Transverse colon (tissue), 4 donors: ENCODE measurements at regions not wholly inside any gene's neighbourhood (a gene's known extent, or its start where the extent isn't known, plus 50 kb on each side); places are given as distances from the start of the nearest gene placed in this dataset.

Experiments used
- DNase-seq: peaks from one replicate; pipeline ENCODE4 v3.0.0-alpha.2; 2019
- H3K27ac ChIP-seq, 4 donors: fragments of 200-600 bp; sonication (generic); 2 replicates each; pipeline ENCODE4 v1.5.1; 2016 to 2018; ENCODE audit warnings: inconsistent platforms in 4 of 4
- H3K27me3 ChIP-seq: fragments of 200-600 bp; sonication (generic); 2 replicates; pipeline ENCODE4 v1.5.1; 2017; ENCODE audit warnings: inconsistent platforms
- H3K36me3 ChIP-seq, 4 donors: fragments of 200-600 bp; sonication (generic); 2 replicates each; pipeline ENCODE4 v1.5.1; 2017 to 2019; ENCODE audit warnings: inconsistent platforms in 4 of 4
- H3K4me1 ChIP-seq, 4 donors: fragments of 200-600 bp; sonication (generic); 2 replicates each; pipeline ENCODE4 v1.5.1; 2017 to 2020; ENCODE audit warnings: inconsistent platforms in 4 of 4
- H3K4me3 ChIP-seq, 4 donors: fragments of 200-600 bp; sonication (generic); 1 replicate in 1 of 4; 2 replicates in 3 of 4; pipeline versions ENCODE4 v1.5.1 to v1.6.1; 2017 to 2019; ENCODE audit warnings: inconsistent platforms in 4 of 4
- H3K9me3 ChIP-seq, 2 donors: fragments of 200-600 bp; sonication (generic); 2 replicates each; pipeline ENCODE4 v1.5.1; 2017 to 2019; ENCODE audit warnings: inconsistent platforms in 2 of 2
- CTCF ChIP-seq, 5 experiments: fragments of 200-600 bp in 3 of 5; fragments of 450-650 bp in 2 of 5; sonication (generic) in 3 of 5; IDR thresholded peaks; 1 replicate in 2 of 5; 2 replicates in 3 of 5; pipeline ENCODE4 v1.5.1; 2016 to 2017; ENCODE audit warnings: antibody characterized with exemption in 5 of 5, inconsistent platforms in 3 of 5, mild to moderate bottlenecking in 2 of 5, moderate library complexity in 1 of 5
- EP300 ChIP-seq: sonication (generic); formaldehyde crosslinking; IDR thresholded peaks from one replicate; pipeline ENCODE4 v1.6.1; 2017; ENCODE audit warnings: antibody characterized with exemption, low read depth
- POLR2A ChIP-seq: fragments of 450-650 bp; IDR thresholded peaks from one replicate; pipeline ENCODE4 v1.6.1; 2016; ENCODE audit warnings: antibody characterized with exemption, mild to moderate bottlenecking, moderate library complexity
- POLR2AphosphoS5 ChIP-seq, 3 donors: sonication (generic); formaldehyde crosslinking; IDR thresholded peaks; one replicate each; pipeline ENCODE4 v1.6.1; 2016; ENCODE audit warnings: antibody characterized with exemption in 3 of 3
- WGBS, 2 donors: methylation state at CpG; one replicate each; pipeline ENCODE4 v1.1.5; 2018; ENCODE audit warnings: low coverage in 1 of 2; 5-methylcytosine and 5-hydroxymethylcytosine counted together
- in situ Hi-C, 4 donors: fragments of 200-750 bp; cut with MboI; loops; one replicate each; pipeline versions ENCODE4 v1.15.0 to v1.15.1; 2017; ENCODE audit warnings: low sequenced_read_pairs in 3 of 4, low pct_ligation_motif_present in 1 of 4, low pct_unique_long_range_greater_than_20kb in 1 of 4
- intact Hi-C: fragments of 100-400 bp; cut with DNase I; formaldehyde crosslinking; loops from one replicate; pipeline ENCODE4 v1.15.1; 2023; ENCODE audit warnings: low total_unique reads

- H3K4me3 ChIP-seq, result no peak overlapping the region
- intact Hi-C loops, result no loop called here
- no peak overlapping the region for H3K27ac ChIP-seq
- H3K9me3 ChIP-seq, result no peaks in the 10 kb centered on the region
- H3K36me3 ChIP-seq, result no peaks in the 10 kb centered on the region
- DNase-seq, result no peak
- no peaks in the 10 kb centered on the region for H3K27me3 ChIP-seq
- no peak for TF ChIP-seq POLR2AphosphoS5 (IDR thresholded peaks at IDR 0.05)
- no peak for TF ChIP-seq POLR2A
- no peak for TF ChIP-seq EP300
- TF ChIP-seq CTCF (IDR thresholded peaks at IDR 0.05), result no peak
- in situ Hi-C loops, result no loop called here
- 68 to 72% methylated on average over 6 to 7 of the region's 7 CpGs for WGBS, 2 donors
- no peaks in the 10 kb centered on the region for H3K4me1 ChIP-seq
These were observed 2521.4 kb downstream of the ARAP2 start for GRCh38 chr4:33722800-33723516.

GRCh38 chr4:33724685-33725084 is 2519.6 kb downstream of the ARAP2 start:
- H3K4me3 ChIP-seq, result no peak overlapping the region

GRCh38 chr4:33725861-33726260 is 2518.5 kb downstream of the ARAP2 start:
- Histone ChIP-seq H3K27ac (no peak overlapping the region), H3K36me3 (no peaks in the 10 kb centered on the region), H3K27me3 (no peaks in the 10 kb centered on the region), H3K4me3 (no peak overlapping the region), H3K4me1 (no peaks in the 10 kb centered on the region), H3K9me3 (no peaks in the 10 kb centered on the region)
- in situ Hi-C loops (no loop called here), intact Hi-C loops (no loop called here)
- DNase-seq, result no peak
- WGBS, 2 donors, result 68 to 92% methylated on average over 2 of the region's 2 CpGs
- no peak for TF ChIP-seq POLR2AphosphoS5 (IDR thresholded peaks at IDR 0.05)
- no peak for TF ChIP-seq POLR2A
- TF ChIP-seq EP300, result no peak
- TF ChIP-seq CTCF (IDR thresholded peaks at IDR 0.05), result no peak

More at GRCh38 chr4:33724685-33725084, 2519.6 kb downstream of the ARAP2 start:
- Histone ChIP-seq H3K9me3 (no peaks in the 10 kb centered on the region), H3K36me3 (no peaks in the 10 kb centered on the region), H3K4me1 (no peaks in the 10 kb centered on the region), H3K27ac (no peak overlapping the region), H3K27me3 (no peaks in the 10 kb centered on the region)
- 78 to 86% methylated on average over 3 of the region's 3 CpGs for WGBS, 2 donors
- in situ Hi-C loops (no loop called here), intact Hi-C loops (no loop called here)
- no peak for DNase-seq
- TF ChIP-seq POLR2AphosphoS5 (IDR thresholded peaks at IDR 0.05), result no peak
- no peak for TF ChIP-seq POLR2A
- TF ChIP-seq CTCF (IDR thresholded peaks at IDR 0.05), result no peak
- TF ChIP-seq EP300, result no peak

GRCh38 chr4:33737726-33738125 is 2506.6 kb downstream of the ARAP2 start:
- no peaks in the 10 kb centered on the region for H3K4me1 ChIP-seq
- H3K27ac ChIP-seq, result no peak overlapping the region
- TF ChIP-seq EP300 (no peak), CTCF (IDR thresholded peaks at IDR 0.05) (no peak), POLR2A (no peak), POLR2AphosphoS5 (IDR thresholded peaks at IDR 0.05) (no peak)
- no peaks in the 10 kb centered on the region for H3K36me3 ChIP-seq
- H3K4me3 ChIP-seq, result no peak overlapping the region
- DNase-seq, result no peak
- H3K27me3 ChIP-seq, result no peaks in the 10 kb centered on the region
- no peaks in the 10 kb centered on the region for H3K9me3 ChIP-seq
- in situ Hi-C loops (no loop called here), intact Hi-C loops (loop anchor here (1.0 kb wide), 1 partner anchor 23 kb away; no protein-coding TSS in a partner anchor)
- WGBS, 2 donors, result 75 to 84% methylated on average over 2 of the region's 2 CpGs
